NOMO-1 (cell line): ENCODE measurements at regions not wholly inside any gene's neighbourhood (a gene's known extent, or its start where the extent isn't known, plus 50 kb on each side); places are given as distances from the start of the nearest gene placed in this dataset.

Experiments used
- DNase-seq, 2 experiments: peaks; one replicate each; lab custom pipeline; 2025; ENCODE audit not compliant: unreplicated experiment in 2 of 2; lab: John Stamatoyannopoulos, UW

- no peak for DNase-seq
Observed at GRCh38 chr9:79341561-79341960, 230.2 kb upstream of the TLE4 start.

GRCh38 chr9:79346350-79347020 is 225.3 kb upstream of the TLE4 start:
- DNase-seq: no peak

- DNase-seq: no peak
Observed at GRCh38 chr9:79352322-79352721, 219.4 kb upstream of the TLE4 start.

DNA sequence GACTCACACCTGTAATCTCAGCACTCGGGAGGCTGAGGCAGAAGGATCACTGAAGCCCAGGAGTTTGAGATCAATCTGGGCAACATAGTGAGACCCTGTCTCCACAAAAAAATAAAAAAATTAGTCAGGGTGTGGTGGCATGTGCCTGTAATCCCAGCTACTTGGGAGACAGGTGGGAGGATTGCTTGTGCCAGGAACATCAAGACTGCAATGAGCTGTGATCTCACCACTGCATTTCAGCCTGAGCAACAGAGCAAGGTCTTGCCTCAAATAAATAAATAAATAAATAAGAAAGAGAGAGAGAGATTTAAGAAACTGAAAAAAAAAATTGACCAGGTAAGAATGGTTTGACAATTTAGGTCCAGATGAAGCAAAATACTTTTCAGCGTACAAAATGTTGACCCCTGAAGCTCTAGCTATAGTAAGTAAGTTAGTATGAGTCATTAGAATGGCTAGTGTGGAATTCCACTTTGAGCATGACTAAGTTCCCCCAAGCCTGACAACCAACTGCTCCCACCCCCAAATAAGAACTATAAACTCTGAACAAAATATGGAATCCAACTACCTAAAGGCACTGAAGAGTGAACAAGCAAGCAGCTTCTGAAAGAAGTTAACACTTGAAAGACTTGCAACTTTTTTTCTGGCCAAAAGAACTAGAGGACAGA is 217.8 kb upstream of the TLE4 start:
- DNase-seq: no peak

- no peak for DNase-seq
Observed at GRCh38 chr9:79357194-79357593, 214.6 kb upstream of the TLE4 start.

DNA sequence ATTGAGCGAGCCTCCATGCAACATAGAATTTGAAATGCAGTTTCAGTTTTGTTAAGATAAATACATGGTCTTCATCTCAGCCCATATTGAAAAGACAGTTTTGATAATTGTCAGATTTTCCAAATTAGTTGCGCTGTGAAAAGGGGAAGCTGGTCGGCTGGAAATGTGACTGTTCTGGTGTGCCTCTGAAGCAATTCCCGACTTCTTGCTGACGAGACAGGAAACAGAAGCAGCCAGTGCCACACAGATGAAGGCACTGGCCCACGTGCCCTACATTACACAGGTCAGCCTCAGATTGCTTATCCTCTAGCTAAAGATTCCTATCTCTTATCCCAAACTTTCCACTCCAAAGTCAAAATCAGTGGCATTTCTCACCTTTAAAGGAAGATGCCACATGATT is 214.1 kb upstream of the TLE4 start:
- DNase-seq: peak in 1 of 2 experiments; percentile 38

DNA sequence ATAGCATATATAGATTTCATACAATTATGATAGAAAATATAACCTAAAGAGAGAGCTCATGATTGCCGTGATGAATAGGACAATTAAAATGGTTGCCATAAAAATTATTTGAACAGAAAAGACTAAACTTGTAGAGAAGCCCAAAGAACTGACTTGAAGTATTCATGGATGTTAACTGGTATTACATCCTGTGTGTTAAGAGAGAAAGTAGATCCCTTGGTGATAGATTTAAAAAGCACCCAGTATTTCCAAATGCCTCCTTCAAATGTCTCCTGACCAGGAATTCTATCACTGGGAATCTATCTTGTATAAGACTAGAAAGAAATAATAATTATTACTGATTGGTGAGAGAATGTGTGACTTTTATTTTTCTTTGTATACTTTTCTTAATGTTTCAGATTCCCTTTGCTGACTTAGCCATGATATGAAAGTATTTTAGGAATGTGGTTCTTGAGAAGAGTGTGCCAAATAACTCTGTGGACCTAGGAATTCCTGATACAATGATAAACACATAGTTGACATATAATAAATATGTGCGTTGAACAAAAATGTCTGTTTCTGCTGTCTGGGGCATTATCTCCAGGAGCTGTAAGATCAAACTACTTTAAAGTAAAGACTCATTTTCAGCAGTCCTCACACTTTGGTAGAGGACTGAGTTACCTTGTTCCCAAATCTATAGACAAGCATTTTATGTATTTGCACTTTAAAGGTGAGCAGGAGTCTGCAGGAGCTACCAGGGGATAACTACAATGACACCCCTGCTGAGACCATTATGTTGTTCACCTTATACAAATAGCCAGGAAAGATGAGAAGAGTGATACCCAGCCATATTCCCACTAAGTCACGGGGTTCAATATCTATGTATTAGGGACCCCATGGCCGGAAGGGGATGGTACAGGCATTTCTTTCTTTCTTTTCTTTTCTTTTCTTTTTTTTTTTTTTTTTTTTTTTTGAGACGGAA is 211.1 kb upstream of the TLE4 start:
- DNase-seq: no peak

- DNase-seq: no peak
Observed at GRCh38 chr9:79362100-79363081, 209.4 kb upstream of the TLE4 start.

DNA sequence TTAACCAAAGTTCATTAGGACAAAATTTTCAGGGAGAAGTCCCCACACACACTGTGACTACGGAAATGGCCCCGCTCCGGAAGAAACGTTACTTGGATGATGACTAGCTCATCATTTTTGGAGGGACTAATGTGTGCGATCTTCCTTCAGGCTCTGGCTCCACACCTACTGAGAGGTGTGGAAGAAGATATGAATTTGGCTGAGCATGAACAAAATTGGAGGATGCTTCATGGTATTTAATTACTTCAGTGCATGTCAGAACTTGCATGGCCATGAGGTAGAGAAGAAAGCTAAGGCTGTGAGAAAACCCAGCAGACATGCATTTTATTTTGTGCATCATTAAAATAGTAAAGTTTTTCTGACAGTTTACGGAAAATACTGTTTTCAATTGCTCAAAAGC is 202.1 kb upstream of the TLE4 start:
- DNase-seq: no peak

- no peak for DNase-seq
Observed at GRCh38 chr9:79371301-79371700, 200.5 kb upstream of the TLE4 start.

- no peak for DNase-seq
Observed at GRCh38 chr9:79371948-79372555, 199.7 kb upstream of the TLE4 start.

- DNase-seq: no peak
Observed at GRCh38 chr9:79377339-79377855, 194.4 kb upstream of the TLE4 start.

GRCh38 chr9:79378107-79378506 is 193.7 kb upstream of the TLE4 start:
- DNase-seq: no peak

GRCh38 chr9:79382044-79382443 is 189.7 kb upstream of the TLE4 start:
- DNase-seq: no peak

- no peak for DNase-seq
Observed at GRCh38 chr9:79382458-79382857, 189.3 kb upstream of the TLE4 start.

GRCh38 chr9:79383096-79383495 is 188.7 kb upstream of the TLE4 start:
- DNase-seq: no peak

DNA sequence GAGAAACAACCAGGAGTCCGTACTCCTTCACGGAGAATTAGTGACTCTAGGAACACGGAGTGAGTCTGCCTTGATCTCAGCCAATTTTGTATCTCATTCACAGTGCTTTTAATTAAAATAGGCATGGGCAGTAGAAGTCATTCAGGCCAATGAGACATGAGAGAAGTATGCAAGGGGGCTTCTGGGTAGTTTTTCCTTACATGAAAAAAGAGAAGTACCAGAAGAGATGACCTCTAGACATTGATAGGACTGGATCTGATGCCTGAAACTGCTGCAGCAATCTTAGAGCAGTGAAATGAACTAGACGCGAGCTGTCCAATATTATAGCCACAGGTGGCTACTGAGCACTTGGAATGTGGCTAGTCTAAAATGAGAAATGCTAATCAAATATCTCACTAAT is 187.7 kb upstream of the TLE4 start:
- DNase-seq: no peak

DNA sequence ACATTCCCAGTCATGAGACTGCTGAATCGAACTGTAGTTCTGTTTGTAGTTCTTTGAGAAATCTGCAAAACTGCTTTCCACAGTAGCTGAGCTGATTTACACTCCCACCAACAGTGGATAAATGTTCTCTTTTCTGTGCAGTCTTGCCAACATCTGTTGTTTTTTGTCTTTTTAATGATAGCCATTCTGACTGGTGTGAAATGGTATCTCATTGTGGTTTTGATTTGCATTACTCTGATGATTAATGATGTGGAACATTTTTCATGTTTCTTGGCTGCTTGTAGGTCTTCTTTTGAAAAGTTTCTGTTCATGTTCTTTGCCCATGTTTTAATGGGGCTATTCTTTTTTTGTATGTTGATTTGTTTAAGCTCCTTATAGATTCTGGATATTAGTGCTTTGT is 187.3 kb upstream of the TLE4 start:
- no peak for DNase-seq

GRCh38 chr9:79387101-79387835 is 184.5 kb upstream of the TLE4 start:
- DNase-seq: no peak
